HL-60 (cell line): ENCODE measurements at regions not wholly inside any gene's neighbourhood (a gene's known extent, or its start where the extent isn't known, plus 50 kb on each side); places are given as distances from the start of the nearest gene placed in this dataset.

Experiments used
- CTCF ChIP-seq: IDR thresholded peaks from one replicate; pipeline ENCODE4 v1.5.1; 2011; ENCODE audit warnings: low read length, control low read depth, inconsistent platforms; ENCODE audit not compliant: insufficient read depth
- POLR2AphosphoS5 ChIP-seq: IDR thresholded peaks from 2 replicates; pipeline ENCODE4 v1.6.1; 2012; ENCODE audit warnings: low read depth
- REST ChIP-seq: IDR thresholded peaks from 2 replicates; pipeline ENCODE4 v1.6.1; 2012; ENCODE audit warnings: low read depth; ENCODE audit not compliant: insufficient replicate concordance

- no peak for TF ChIP-seq CTCF
- TF ChIP-seq POLR2AphosphoS5: no peak
- TF ChIP-seq REST: no peak
Observed at GRCh38 chrX:128781506-128781905, 729.3 kb upstream of the ACTRT1 start.
